Keratinocyte (primary cell): ENCODE measurements at regions not wholly inside any gene's neighbourhood (a gene's known extent, or its start where the extent isn't known, plus 50 kb on each side); places are given as distances from the start of the nearest gene placed in this dataset.

Experiments
- DNase-seq: peaks from one replicate; pipeline ENCODE4 v3.0.0-alpha.2; 2011; ENCODE audit warnings: low read depth, missing footprints, low spot score
- FAIRE-seq: peaks from 2 replicates; lab custom pipeline; 2011; peaks lifted over from hg19 to GRCh38; lab: Jason Lieb, UNC
- H2AFZ ChIP-seq: 2 replicates; pipeline ENCODE4 v1.6.0; 2012; ENCODE audit warnings: low read length, control low read depth, inconsistent platforms; ENCODE audit not compliant: control insufficient read depth
- H3K27ac ChIP-seq: 2 replicates; pipeline ENCODE4 v1.5.1; 2011; ENCODE audit warnings: low read length; ENCODE audit not compliant: control insufficient read depth, insufficient read depth
- H3K27me3 ChIP-seq: 3 replicates; pipeline ENCODE4 v1.6.0; 2011; ENCODE audit warnings: low read length; ENCODE audit not compliant: control insufficient read depth, insufficient read depth; ENCODE audit errors: extremely low read depth
- H3K36me3 ChIP-seq, 2 experiments: 2 replicates in 1 of 2; 3 replicates in 1 of 2; pipeline ENCODE4 v1.5.1; 2011; ENCODE audit warnings: low read length in 2 of 2, mild to moderate bottlenecking in 1 of 2; ENCODE audit not compliant: control insufficient read depth in 2 of 2, insufficient read depth in 2 of 2; ENCODE audit errors: extremely low read depth in 1 of 2
- H3K4me1 ChIP-seq: 3 replicates; pipeline ENCODE4 v1.5.1; 2011; ENCODE audit warnings: low read length; ENCODE audit not compliant: control insufficient read depth, insufficient read depth; ENCODE audit errors: extremely low read depth
- H3K4me2 ChIP-seq: 3 replicates; pipeline ENCODE4 v1.6.0; 2011; ENCODE audit warnings: low read depth, low read length; ENCODE audit not compliant: control insufficient read depth, insufficient read depth; ENCODE audit errors: extremely low read depth
- H3K4me3 ChIP-seq, 3 experiments: fragments of 200-600 bp in 1 of 3; sonication (generic) in 1 of 3; 2 replicates in 2 of 3; 3 replicates in 1 of 3; pipeline ENCODE4 v1.5.1; 2011 to 2016; ENCODE audit warnings: low read length in 3 of 3, mild to moderate bottlenecking in 3 of 3, control low read depth in 2 of 3, inconsistent platforms in 1 of 3, low read depth in 1 of 3, mixed read lengths in 1 of 3, mixed run types in 1 of 3, moderate library complexity in 1 of 3; ENCODE audit not compliant: control insufficient read depth in 2 of 3, insufficient read depth in 2 of 3; ENCODE audit errors: extremely low read depth in 1 of 3
- H3K79me2 ChIP-seq: 2 replicates; pipeline ENCODE4 v1.6.0; 2012; ENCODE audit warnings: low read length; ENCODE audit not compliant: control insufficient read depth, insufficient read depth
- H3K9ac ChIP-seq: 3 replicates; pipeline ENCODE4 v1.6.0; 2011; ENCODE audit warnings: low read length; ENCODE audit not compliant: control insufficient read depth, insufficient read depth; ENCODE audit errors: extremely low read depth
- H3K9me1 ChIP-seq: 3 replicates; pipeline ENCODE4 v1.6.0; 2011; ENCODE audit warnings: low read length; ENCODE audit not compliant: control insufficient read depth, insufficient read depth; ENCODE audit errors: extremely low read depth
- H3K9me3 ChIP-seq: 2 replicates; pipeline ENCODE4 v1.5.1; 2012; ENCODE audit warnings: low read depth, low read length; ENCODE audit not compliant: control insufficient read depth
- H4K20me1 ChIP-seq: 3 replicates; pipeline ENCODE4 v1.6.0; 2011; ENCODE audit warnings: low read length; ENCODE audit not compliant: control insufficient read depth, insufficient read depth; ENCODE audit errors: extremely low read depth
- EZH2 ChIP-seq: IDR thresholded peaks from one replicate; pipeline ENCODE4 v1.6.1; 2012; ENCODE audit warnings: inconsistent platforms, mild to moderate bottlenecking, low read length, moderate library complexity
- dilution Hi-C: fragments of 300-500 bp; cut with MboI; formaldehyde crosslinking; loops from one replicate; pipeline ENCODE4 v1.7.0; 2020; ENCODE audit warnings: low sequenced_read_pairs; ENCODE audit not compliant: extremely low pct_ligation_motif_present
- TF ChIP-seq, protein P1 (sequence below), 3 experiments: IDR thresholded peaks in 1 of 3; conservative IDR thresholded peaks in 1 of 3; optimal IDR thresholded peaks in 1 of 3; 2 replicates in 2 of 3; 3 replicates in 1 of 3; pipeline versions ENCODE3 to v1.5.1; 2011; ENCODE audit warnings: low read length in 3 of 3, mild to moderate bottlenecking in 3 of 3, moderate library complexity in 2 of 3, control low read depth in 1 of 3, inconsistent platforms in 1 of 3; ENCODE audit not compliant: insufficient read depth in 2 of 3; ENCODE audit errors: extremely low read depth in 1 of 3

DNA sequence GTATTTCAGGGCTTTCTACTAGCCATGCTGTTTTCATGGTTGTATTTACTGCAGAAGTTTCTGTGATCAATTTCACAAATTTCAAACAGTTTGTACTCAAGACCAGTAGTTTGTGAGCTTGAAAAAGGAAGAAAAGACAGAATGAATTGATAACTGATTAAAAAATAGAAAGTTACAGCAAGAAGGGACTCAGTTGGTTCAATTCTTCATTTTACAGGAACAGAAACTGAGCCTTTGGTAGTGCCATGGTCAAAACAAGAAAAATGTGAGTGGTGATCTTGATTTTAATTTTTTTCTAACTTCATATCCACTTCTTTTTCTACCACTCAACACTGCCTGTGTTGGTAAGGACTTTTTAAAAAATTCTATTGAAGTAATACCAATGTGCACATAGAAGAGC lies 206.6 kb upstream of the NREP start:
- H3K27ac ChIP-seq = no peak overlapping the region
- H3K9me1 ChIP-seq = no peaks in the 10 kb centered on the region
- no peak overlapping the region for H3K4me2 ChIP-seq
- dilution Hi-C loops = no loop called here
- no peaks in the 10 kb centered on the region for H3K4me1 ChIP-seq
- no peak for TF ChIP-seq EZH2
- TF ChIP-seq, protein P1, sequence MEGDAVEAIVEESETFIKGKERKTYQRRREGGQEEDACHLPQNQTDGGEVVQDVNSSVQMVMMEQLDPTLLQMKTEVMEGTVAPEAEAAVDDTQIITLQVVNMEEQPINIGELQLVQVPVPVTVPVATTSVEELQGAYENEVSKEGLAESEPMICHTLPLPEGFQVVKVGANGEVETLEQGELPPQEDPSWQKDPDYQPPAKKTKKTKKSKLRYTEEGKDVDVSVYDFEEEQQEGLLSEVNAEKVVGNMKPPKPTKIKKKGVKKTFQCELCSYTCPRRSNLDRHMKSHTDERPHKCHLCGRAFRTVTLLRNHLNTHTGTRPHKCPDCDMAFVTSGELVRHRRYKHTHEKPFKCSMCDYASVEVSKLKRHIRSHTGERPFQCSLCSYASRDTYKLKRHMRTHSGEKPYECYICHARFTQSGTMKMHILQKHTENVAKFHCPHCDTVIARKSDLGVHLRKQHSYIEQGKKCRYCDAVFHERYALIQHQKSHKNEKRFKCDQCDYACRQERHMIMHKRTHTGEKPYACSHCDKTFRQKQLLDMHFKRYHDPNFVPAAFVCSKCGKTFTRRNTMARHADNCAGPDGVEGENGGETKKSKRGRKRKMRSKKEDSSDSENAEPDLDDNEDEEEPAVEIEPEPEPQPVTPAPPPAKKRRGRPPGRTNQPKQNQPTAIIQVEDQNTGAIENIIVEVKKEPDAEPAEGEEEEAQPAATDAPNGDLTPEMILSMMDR (optimal IDR thresholded peaks at IDR 0.05 in 1 of 3, IDR thresholded peaks at IDR 0.05 in 1 of 3, conservative IDR thresholded peaks at IDR 0.05 in 1 of 3; ENCODE audit: extremely low read depth in 1 of 3, insufficient read depth in 2 of 3, low read length in 3 of 3) = no peak
- no peak overlapping the region for H3K4me3 ChIP-seq
- no peaks in the 10 kb centered on the region for H3K27me3 ChIP-seq
- no peaks in the 10 kb centered on the region for H3K9me3 ChIP-seq
- DNase-seq = no peak
- no peak for FAIRE-seq
- no peaks in the 10 kb centered on the region for H4K20me1 ChIP-seq
- no peaks in the 10 kb centered on the region for H3K36me3 ChIP-seq
- no peak overlapping the region for H3K9ac ChIP-seq
- H3K79me2 ChIP-seq = no peaks in the 10 kb centered on the region
- H2AFZ ChIP-seq = no peak overlapping the region

DNA sequence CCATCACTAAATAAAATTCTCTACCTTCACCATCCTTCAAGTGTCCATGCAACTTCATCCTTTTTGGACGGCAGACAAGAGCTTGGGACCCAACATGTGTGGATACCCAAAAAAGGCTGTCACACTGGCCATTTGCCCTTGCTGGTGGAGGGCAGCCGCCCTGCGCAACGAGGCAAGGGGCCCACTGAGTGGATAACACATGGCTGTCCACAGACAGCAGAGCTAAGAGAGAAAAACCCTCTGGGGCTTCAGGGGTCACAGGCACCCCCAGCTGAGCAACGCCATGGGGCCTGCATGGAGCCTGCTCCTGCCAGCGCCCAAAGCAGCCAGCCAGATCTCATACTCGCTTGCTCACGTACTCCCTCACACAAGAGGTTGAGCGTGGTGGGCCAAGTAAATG lies 205.9 kb upstream of the NREP start:
- H4K20me1 ChIP-seq = no peaks in the 10 kb centered on the region
- H3K4me2 ChIP-seq = no peak overlapping the region
- no peak for FAIRE-seq
- H3K4me1 ChIP-seq = no peaks in the 10 kb centered on the region
- H3K9me1 ChIP-seq = no peaks in the 10 kb centered on the region
- H2AFZ ChIP-seq = no peak overlapping the region
- H3K27me3 ChIP-seq = no peaks in the 10 kb centered on the region
- DNase-seq = no peak
- no peak overlapping the region for H3K27ac ChIP-seq
- no peaks in the 10 kb centered on the region for H3K9me3 ChIP-seq
- TF ChIP-seq EZH2 = no peak
- TF ChIP-seq, protein P1 (optimal IDR thresholded peaks at IDR 0.05 in 1 of 3, IDR thresholded peaks at IDR 0.05 in 1 of 3, conservative IDR thresholded peaks at IDR 0.05 in 1 of 3; ENCODE audit: extremely low read depth in 1 of 3, insufficient read depth in 2 of 3, low read length in 3 of 3) = no peak
- H3K4me3 ChIP-seq = no peak overlapping the region
- H3K79me2 ChIP-seq = no peaks in the 10 kb centered on the region
- H3K36me3 ChIP-seq = no peaks in the 10 kb centered on the region
- H3K9ac ChIP-seq = no peak overlapping the region
- dilution Hi-C loops = no loop called here
